NB4 (cell line): ENCODE measurements at regions not wholly inside any gene's neighbourhood (a gene's known extent, or its start where the extent isn't known, plus 50 kb on each side); places are given as distances from the start of the nearest gene placed in this dataset.

Experiments used
- CTCF ChIP-seq: IDR thresholded peaks from one replicate; pipeline ENCODE4 v1.5.1; 2012; ENCODE audit warnings: low read depth, low read length
- POLR2A ChIP-seq: IDR thresholded peaks from 2 replicates; pipeline ENCODE4 v1.6.1; 2011; ENCODE audit warnings: mild to moderate bottlenecking; ENCODE audit not compliant: insufficient read length; ENCODE audit errors: extremely low read depth

GRCh38 chr15:38626443-38627050 is 61.9 kb upstream of the RASGRP1 start:
- TF ChIP-seq CTCF (no peak), POLR2A (no peak)
